HG02852 (cell line): ENCODE measurements at regions not wholly inside any gene's neighbourhood (a gene's known extent, or its start where the extent isn't known, plus 50 kb on each side); places are given as distances from the start of the nearest gene placed in this dataset.

ENCODE experiments used
- ATAC-seq: cut with Tn5 transposase; IDR thresholded peaks from one replicate; pipeline ENCODE4 v1.9.1; 2021; ENCODE audit warnings: mild to moderate bottlenecking, moderate library complexity; ENCODE audit not compliant: unreplicated experiment

GRCh38 chr16:82414476-82414875, 212.3 kb upstream of the CDH13 start:
- no peak for ATAC-seq

- ATAC-seq = no peak
Observed at GRCh38 chr16:82412770-82413169, 214.0 kb upstream of the CDH13 start.

GRCh38 chr16:82405736-82406135, 221.0 kb upstream of the CDH13 start:
- no peak for ATAC-seq

- ATAC-seq = no peak
Observed at GRCh38 chr16:82404586-82405315, 222.0 kb upstream of the CDH13 start.

- no peak for ATAC-seq
Observed at GRCh38 chr16:82402665-82403218, 224.0 kb upstream of the CDH13 start.

GRCh38 chr16:82400046-82400445, 226.7 kb upstream of the CDH13 start:
- no peak for ATAC-seq

GRCh38 chr16:82396509-82396908, 226.5 kb upstream of the MPHOSPH6 start:
- ATAC-seq = no peak

- no peak for ATAC-seq
Observed at GRCh38 chr16:82395212-82395611, 225.2 kb upstream of the MPHOSPH6 start.

- ATAC-seq = no peak
Observed at GRCh38 chr16:82391690-82392089, 221.7 kb upstream of the MPHOSPH6 start.

GRCh38 chr16:82389956-82390650, 220.1 kb upstream of the MPHOSPH6 start:
- no peak for ATAC-seq

GRCh38 chr16:82386761-82387160, 216.7 kb upstream of the MPHOSPH6 start:
- ATAC-seq = no peak

GRCh38 chr16:82384949-82385348, 214.9 kb upstream of the MPHOSPH6 start:
- ATAC-seq = no peak

- ATAC-seq = peak; percentile 78
Observed at GRCh38 chr16:82384017-82384416, 214.0 kb upstream of the MPHOSPH6 start.

GRCh38 chr16:82382521-82382920, 212.5 kb upstream of the MPHOSPH6 start:
- no peak for ATAC-seq

- no peak for ATAC-seq
Observed at GRCh38 chr16:82379551-82379950, 209.5 kb upstream of the MPHOSPH6 start.

GRCh38 chr16:82373976-82374375, 204.0 kb upstream of the MPHOSPH6 start:
- ATAC-seq = no peak

- no peak for ATAC-seq
Observed at GRCh38 chr16:82370282-82370681, 200.3 kb upstream of the MPHOSPH6 start.

- ATAC-seq = no peak
Observed at GRCh38 chr16:82368041-82368440, 198.0 kb upstream of the MPHOSPH6 start.

- ATAC-seq = no peak
Observed at GRCh38 chr16:82366462-82366861, 196.4 kb upstream of the MPHOSPH6 start.

- ATAC-seq = no peak
Observed at GRCh38 chr16:82364690-82365089, 194.7 kb upstream of the MPHOSPH6 start.

- no peak for ATAC-seq
Observed at GRCh38 chr16:82363026-82363816, 193.2 kb upstream of the MPHOSPH6 start.
